Endothelial cell (in vitro differentiated cells): ENCODE measurements at regions not wholly inside any gene's neighbourhood (a gene's known extent, or its start where the extent isn't known, plus 50 kb on each side); places are given as distances from the start of the nearest gene placed in this dataset.

Experiments used
- DNase-seq: peaks from one replicate; pipeline ENCODE4 v3.0.0; 2021; ENCODE audit warnings: low spot score
- H3K27ac Mint-ChIP-seq: one replicate; pipeline ENCODE4 v1.8.0; 2021; ENCODE audit warnings: mixed read lengths, inconsistent platforms; ENCODE audit not compliant: unreplicated experiment
- H3K27me3 Mint-ChIP-seq: one replicate; pipeline ENCODE4 v1.8.0; 2021; ENCODE audit warnings: mild to moderate bottlenecking, moderate library complexity, mixed read lengths, inconsistent platforms; ENCODE audit not compliant: unreplicated experiment
- H3K36me3 Mint-ChIP-seq: one replicate; pipeline ENCODE4 v1.8.0; 2021; ENCODE audit warnings: mild to moderate bottlenecking, low read depth, mixed read lengths, inconsistent platforms; ENCODE audit not compliant: unreplicated experiment
- H3K4me1 Mint-ChIP-seq: one replicate; pipeline ENCODE4 v1.8.0; 2021; ENCODE audit warnings: mild to moderate bottlenecking, mixed read lengths, inconsistent platforms; ENCODE audit not compliant: unreplicated experiment
- H3K4me3 Mint-ChIP-seq: one replicate; pipeline ENCODE4 v1.8.0; 2021; ENCODE audit warnings: mild to moderate bottlenecking, mixed read lengths, inconsistent platforms; ENCODE audit not compliant: unreplicated experiment
- H3K9me3 Mint-ChIP-seq: one replicate; pipeline ENCODE4 v1.8.0; 2021; ENCODE audit warnings: mixed read lengths, inconsistent platforms; ENCODE audit not compliant: unreplicated experiment
- TF ChIP-seq, protein P1 (sequence below): fragments of 200-600 bp; sonication (generic); IDR thresholded peaks from one replicate; pipeline ENCODE4 v1.5.0; 2021; ENCODE audit warnings: antibody characterized with exemption; ENCODE audit not compliant: unreplicated experiment

DNA sequence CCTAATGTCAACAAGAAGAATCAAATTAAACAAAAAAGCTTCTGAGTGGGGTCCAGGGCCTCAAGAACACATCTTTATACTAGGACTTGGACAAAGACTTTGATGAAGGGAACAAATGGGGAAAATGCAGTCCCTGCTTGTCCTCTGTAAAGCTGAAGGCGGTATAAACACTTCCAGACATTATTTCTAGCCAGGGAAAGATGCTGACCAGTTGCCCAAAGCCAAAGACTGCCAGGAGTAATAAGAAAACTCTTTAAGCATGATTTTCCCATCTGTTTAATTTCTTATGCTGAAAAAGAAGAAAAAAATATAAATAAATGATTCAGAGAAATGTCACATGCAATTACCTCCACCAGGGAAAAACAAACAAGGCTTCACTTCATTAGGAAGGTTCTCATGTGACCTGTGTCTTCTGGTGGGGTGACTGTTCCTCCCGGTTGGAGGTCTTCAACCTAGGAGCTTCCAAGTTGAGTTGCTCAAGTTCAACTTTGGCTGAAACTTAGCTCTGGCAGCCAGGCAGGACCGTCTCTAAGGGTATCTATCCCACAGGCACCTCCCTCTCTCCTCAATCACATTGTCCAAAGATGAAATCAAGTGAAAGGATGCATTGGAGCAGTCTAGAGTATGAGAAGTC lies 65.2 kb upstream of the KCNE2 start:
- TF ChIP-seq, protein P1, sequence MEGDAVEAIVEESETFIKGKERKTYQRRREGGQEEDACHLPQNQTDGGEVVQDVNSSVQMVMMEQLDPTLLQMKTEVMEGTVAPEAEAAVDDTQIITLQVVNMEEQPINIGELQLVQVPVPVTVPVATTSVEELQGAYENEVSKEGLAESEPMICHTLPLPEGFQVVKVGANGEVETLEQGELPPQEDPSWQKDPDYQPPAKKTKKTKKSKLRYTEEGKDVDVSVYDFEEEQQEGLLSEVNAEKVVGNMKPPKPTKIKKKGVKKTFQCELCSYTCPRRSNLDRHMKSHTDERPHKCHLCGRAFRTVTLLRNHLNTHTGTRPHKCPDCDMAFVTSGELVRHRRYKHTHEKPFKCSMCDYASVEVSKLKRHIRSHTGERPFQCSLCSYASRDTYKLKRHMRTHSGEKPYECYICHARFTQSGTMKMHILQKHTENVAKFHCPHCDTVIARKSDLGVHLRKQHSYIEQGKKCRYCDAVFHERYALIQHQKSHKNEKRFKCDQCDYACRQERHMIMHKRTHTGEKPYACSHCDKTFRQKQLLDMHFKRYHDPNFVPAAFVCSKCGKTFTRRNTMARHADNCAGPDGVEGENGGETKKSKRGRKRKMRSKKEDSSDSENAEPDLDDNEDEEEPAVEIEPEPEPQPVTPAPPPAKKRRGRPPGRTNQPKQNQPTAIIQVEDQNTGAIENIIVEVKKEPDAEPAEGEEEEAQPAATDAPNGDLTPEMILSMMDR, result no peak
- no peaks in the 10 kb centered on the region for H3K36me3 Mint-ChIP-seq
- H3K9me3 Mint-ChIP-seq, result no peaks in the 10 kb centered on the region
- H3K27ac Mint-ChIP-seq, result no peak overlapping the region
- DNase-seq, result no peak
- no peak overlapping the region for H3K4me3 Mint-ChIP-seq
- H3K4me1 Mint-ChIP-seq, result no peaks in the 10 kb centered on the region
- H3K27me3 Mint-ChIP-seq, result no peaks in the 10 kb centered on the region

DNA sequence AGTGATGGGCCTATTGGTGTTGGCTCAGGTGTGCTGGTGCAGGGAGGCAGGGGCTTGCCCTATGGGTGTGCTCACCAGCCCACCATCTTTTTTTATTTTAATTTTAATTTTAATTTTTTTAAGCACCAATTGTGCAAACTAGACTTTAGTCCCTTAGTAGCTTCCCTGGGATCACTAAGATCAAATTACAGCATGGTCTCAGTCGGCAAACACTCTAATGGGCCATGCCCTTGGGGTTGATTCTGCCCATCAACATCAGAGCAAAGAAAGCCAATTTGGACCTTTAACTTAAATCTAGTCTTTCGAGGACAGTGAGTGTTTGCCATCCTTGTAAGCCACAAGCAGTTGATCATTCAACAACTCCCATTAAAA lies 64.7 kb upstream of the KCNE2 start:
- Mint-ChIP-seq H3K4me1 (no peaks in the 10 kb centered on the region), H3K36me3 (no peaks in the 10 kb centered on the region), H3K27ac (no peak overlapping the region), H3K9me3 (no peaks in the 10 kb centered on the region), H3K27me3 (no peaks in the 10 kb centered on the region), H3K4me3 (no peak overlapping the region)
- TF ChIP-seq, protein P1, result no peak
- no peak for DNase-seq

DNA sequence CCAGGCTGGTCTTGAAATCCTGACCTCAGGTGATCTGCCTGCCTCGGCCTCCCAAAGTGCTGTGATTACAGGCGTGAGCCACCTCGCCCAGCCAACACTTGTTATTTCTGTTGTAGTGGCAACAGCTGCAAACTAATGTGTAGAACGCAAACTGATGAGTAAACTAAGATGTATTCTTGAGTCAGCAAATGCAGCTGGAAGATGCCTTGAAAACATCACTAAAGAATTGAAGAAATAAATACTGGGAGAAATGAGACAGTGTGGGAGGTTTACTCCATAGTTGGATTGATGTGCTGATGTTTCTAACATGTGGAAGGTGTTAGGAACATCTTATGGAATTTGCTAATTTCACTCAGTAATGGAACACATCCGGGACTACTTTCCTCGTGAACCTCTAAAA lies 61.3 kb upstream of the KCNE2 start:
- no peaks in the 10 kb centered on the region for H3K9me3 Mint-ChIP-seq
- no peak overlapping the region for H3K27ac Mint-ChIP-seq
- H3K4me1 Mint-ChIP-seq, result no peaks in the 10 kb centered on the region
- peaks cover 2% of the 10 kb centered on the region for H3K27me3 Mint-ChIP-seq
- no peaks in the 10 kb centered on the region for H3K36me3 Mint-ChIP-seq
- no peak for DNase-seq
- H3K4me3 Mint-ChIP-seq, result no peak overlapping the region
- TF ChIP-seq, protein P1, result no peak

DNA sequence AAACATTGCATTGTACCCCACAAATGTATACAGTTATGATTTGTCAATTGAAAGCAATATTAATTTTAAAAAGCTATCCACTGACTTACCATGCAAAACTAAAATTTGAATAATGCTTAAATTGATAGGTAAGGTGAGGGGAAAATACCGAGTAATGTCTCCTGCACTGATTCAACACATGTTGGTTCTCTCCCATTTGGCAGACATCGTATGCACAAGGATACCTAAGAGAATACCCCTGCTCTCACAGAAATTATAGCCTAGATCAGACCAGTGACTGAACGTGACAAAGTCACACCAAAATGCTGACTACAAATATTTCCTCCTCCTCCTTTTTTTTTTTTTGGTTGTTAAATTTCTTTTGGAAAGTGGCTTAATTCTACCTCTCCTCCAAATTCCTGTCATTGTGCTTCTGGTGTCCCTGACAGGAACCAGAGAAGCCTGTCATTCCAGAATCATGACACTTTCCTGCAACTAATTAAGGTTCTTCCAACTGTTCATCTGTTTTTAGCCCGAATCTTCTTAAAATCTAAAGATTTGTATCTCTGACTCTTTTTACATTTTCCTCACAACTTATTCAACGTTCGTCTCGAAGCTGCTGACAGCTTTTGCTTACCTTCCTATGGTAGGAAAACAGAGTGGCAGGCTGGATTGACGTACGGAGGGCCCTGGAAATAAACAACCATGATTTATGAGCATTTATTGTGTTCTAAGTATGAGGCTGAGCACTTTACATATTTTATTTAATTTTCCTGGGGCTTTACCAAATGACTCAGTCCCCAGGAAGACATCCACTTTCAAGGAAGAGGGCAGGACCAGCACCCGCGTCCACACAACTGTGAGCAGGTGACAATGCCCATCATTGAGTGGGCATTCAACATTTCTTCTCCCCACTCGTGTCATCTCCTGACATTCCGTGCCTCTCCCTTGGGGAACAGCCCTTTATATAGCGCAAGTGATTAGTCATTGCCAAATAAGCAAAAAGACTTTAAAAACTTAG lies 57.9 kb upstream of the KCNE2 start:
- no peak for DNase-seq
- TF ChIP-seq, protein P1, result no peak
- Mint-ChIP-seq H3K4me3 (no peak overlapping the region), H3K4me1 (no peaks in the 10 kb centered on the region), H3K36me3 (no peaks in the 10 kb centered on the region), H3K27ac (no peak overlapping the region), H3K27me3 (peaks cover 2% of the 10 kb centered on the region), H3K9me3 (no peaks in the 10 kb centered on the region)
